K562 (cell line): ENCODE measurements at regions not wholly inside any gene's neighbourhood (a gene's known extent, or its start where the extent isn't known, plus 50 kb on each side); places are given as distances from the start of the nearest gene placed in this dataset.
A peak's percentile ranks its signal among the peaks of the same experiment; 100 is the strongest.

Experiments used
- E2F1 ChIP-seq: sonication (generic); formaldehyde crosslinking; IDR thresholded peaks from 2 replicates; pipeline ENCODE4 v1.8.1; 2023; ENCODE audit warnings: mild to moderate bottlenecking, missing genetic modification reagents, moderate library complexity
- E4F1 ChIP-seq: fragments of 250-450 bp; sonication (Bioruptor Pico); IDR thresholded peaks from 2 replicates; pipeline ENCODE4 v1.5.0; 2021; ENCODE audit warnings: mild to moderate bottlenecking, borderline replicate concordance
- FOXK1 ChIP-seq: sonication (generic); formaldehyde crosslinking; IDR thresholded peaks from 2 replicates; pipeline ENCODE4 v1.8.0; 2022; ENCODE audit warnings: missing genetic modification reagents, mild to moderate bottlenecking, borderline replicate concordance
- HSF4 ChIP-seq: fragments of 250-450 bp; sonication (Bioruptor Pico); IDR thresholded peaks from 2 replicates; pipeline ENCODE4 v2.1.2; 2022; ENCODE audit warnings: mild to moderate bottlenecking, moderate library complexity, borderline replicate concordance
- ID3 ChIP-seq, 2 experiments: fragments of 250-450 bp in 1 of 2; fragments of 450-650 bp in 1 of 2; sonication (Bioruptor Pico) in 1 of 2; IDR thresholded peaks; 2 replicates each; pipeline versions ENCODE4 v1.6.1 to v1.8.0; 2016 to 2021; ENCODE audit warnings: mild to moderate bottlenecking in 2 of 2, moderate library complexity in 2 of 2, missing compliant biosample characterization in 1 of 2, missing genetic modification characterization in 1 of 2
- MXI1 ChIP-seq: IDR thresholded peaks from 2 replicates; pipeline ENCODE4 v1.6.1; 2011; ENCODE audit warnings: low read depth, mild to moderate bottlenecking, improper control_type of control experiment, low read length
- NR2C1 ChIP-seq, 2 experiments: fragments of 450-650 bp; IDR thresholded peaks; 2 replicates each; pipeline ENCODE4 v1.6.1; 2017; ENCODE audit warnings: mild to moderate bottlenecking in 2 of 2, antibody characterized with exemption in 1 of 2, inconsistent platforms in 1 of 2, missing compliant biosample characterization in 1 of 2, missing genetic modification characterization in 1 of 2
- POLR3G ChIP-seq: IDR thresholded peaks from 2 replicates; pipeline ENCODE4 v1.6.1; 2011; ENCODE audit not compliant: insufficient read length, insufficient replicate concordance; ENCODE audit errors: extremely low read depth
- SIX5 ChIP-seq, 2 experiments: IDR thresholded peaks; 2 replicates each; pipeline ENCODE4 v1.6.1; 2011; ENCODE audit warnings: low read length in 2 of 2, borderline replicate concordance in 1 of 2, low read depth in 1 of 2, mild to moderate bottlenecking in 1 of 2, moderate library complexity in 1 of 2; ENCODE audit not compliant: insufficient read depth in 1 of 2
- STAG1 ChIP-seq: sonication (generic); formaldehyde crosslinking; IDR thresholded peaks from 2 replicates; pipeline ENCODE4 v1.5.0; 2020; ENCODE audit warnings: missing genetic modification reagents, borderline replicate concordance
- TARDBP ChIP-seq: fragments of 450-650 bp; IDR thresholded peaks from 2 replicates; pipeline ENCODE4 v1.6.1; 2016
- USF1 ChIP-seq: sonication (generic); formaldehyde crosslinking; IDR thresholded peaks from 2 replicates; pipeline ENCODE4 v1.9.0; 2022; ENCODE audit warnings: mild to moderate bottlenecking, missing genetic modification reagents
- USF2 ChIP-seq: sonication (generic); formaldehyde crosslinking; IDR thresholded peaks from 2 replicates; pipeline ENCODE4 v1.5.0; 2020; ENCODE audit warnings: missing genetic modification reagents
- VEZF1 ChIP-seq: fragments of 200-800 bp; sonication (Bioruptor generic); IDR thresholded peaks from 2 replicates; pipeline ENCODE4 v1.6.1; 2017; ENCODE audit warnings: missing genetic modification characterization, missing compliant biosample characterization
- XRCC3 ChIP-seq: fragments of 450-650 bp; IDR thresholded peaks from 2 replicates; pipeline ENCODE4 v1.6.1; 2017; ENCODE audit warnings: mild to moderate bottlenecking, moderate library complexity
- ZNF124 ChIP-seq: sonication (generic); formaldehyde crosslinking; IDR thresholded peaks from 2 replicates; pipeline ENCODE4 v1.8.1; 2022; ENCODE audit warnings: missing genetic modification reagents
- ZNF212 ChIP-seq: fragments of 450-650 bp; formaldehyde crosslinking; IDR thresholded peaks from 2 replicates; pipeline ENCODE4 v1.4.0; 2020; ENCODE audit warnings: mild to moderate bottlenecking
- ZNF232 ChIP-seq: sonication (generic); formaldehyde crosslinking; IDR thresholded peaks from 2 replicates; pipeline ENCODE4 v1.8.0; 2022; ENCODE audit warnings: mild to moderate bottlenecking, missing genetic modification reagents
- ZNF507 ChIP-seq: conservative IDR thresholded peaks from 2 replicates; pipeline ENCODE4 v1.6.1; 2017; ENCODE audit warnings: missing genetic modification characterization, missing compliant biosample characterization
- ZSCAN29 ChIP-seq: fragments of 450-650 bp; IDR thresholded peaks from 2 replicates; pipeline ENCODE4 v1.6.1; 2017

- TF ChIP-seq NR2C1 (IDR thresholded peaks at IDR 0.05) (no peak), NR2C1 (tag; IDR thresholded peaks at IDR 0.05) (peak; percentile 59), ID3 (CRISPR knock-in tag; IDR thresholded peaks at IDR 0.05) (peak; percentile 33; the same call in 1 of the 2 replicates), ID3 (tag; IDR thresholded peaks at IDR 0.05) (peak; percentile 95), TARDBP (no peak), E2F1 (CRISPR knock-in tag) (no peak), E4F1 (CRISPR knock-in tag) (no peak), USF1 (CRISPR knock-in tag) (no peak), XRCC3 (no peak), POLR3G (no peak), MXI1 (no peak), STAG1 (CRISPR knock-in tag) (no peak), FOXK1 (no peak), HSF4 (CRISPR knock-in tag) (peak; percentile 43; the same call in 1 of the 2 replicates), ZNF212 (CRISPR knock-in tag) (no peak), ZSCAN29 (no peak), ZNF124 (CRISPR knock-in tag) (no peak), ZNF507 (tag) (no peak), SIX5 (IDR thresholded peaks at IDR 0.05; ENCODE audit: borderline replicate concordance in 1 of 2, insufficient read depth in 1 of 2, low read depth in 1 of 2, low read length in 2 of 2) (no peak), ZNF232 (no peak), VEZF1 (CRISPR knock-in tag) (no peak), USF2 (CRISPR knock-in tag) (no peak)
Observed at GRCh38 chr19:28521614-28522544, 691.1 kb downstream of the UQCRFS1 start (continued).
